Suprapubic skin (tissue), 4 donors: ENCODE measurements at regions not wholly inside any gene's neighbourhood (a gene's known extent, or its start where the extent isn't known, plus 50 kb on each side); places are given as distances from the start of the nearest gene placed in this dataset.

Experiments used
- DNase-seq, 2 donors: peaks; one replicate each; pipeline ENCODE4 v3.0.0-alpha.2; 2019; ENCODE audit warnings: low spot score in 2 of 2
- H3K27ac ChIP-seq: fragments of 200-600 bp; sonication (generic); one replicate; pipeline ENCODE4 v1.5.1; 2019
- H3K27me3 ChIP-seq: fragments of 200-600 bp; sonication (generic); one replicate; pipeline ENCODE4 v1.5.1; 2019
- H3K36me3 ChIP-seq: fragments of 200-600 bp; sonication (generic); one replicate; pipeline ENCODE4 v1.5.1; 2019
- H3K4me1 ChIP-seq: fragments of 200-600 bp; sonication (generic); one replicate; pipeline ENCODE4 v1.5.1; 2019
- H3K4me3 ChIP-seq: fragments of 200-600 bp; sonication (generic); one replicate; pipeline ENCODE4 v1.5.1; 2019; ENCODE audit warnings: mild to moderate bottlenecking
- H3K9me3 ChIP-seq: fragments of 200-600 bp; sonication (generic); one replicate; pipeline ENCODE4 v1.5.1; 2019
- EP300 ChIP-seq: sonication (generic); formaldehyde crosslinking; IDR thresholded peaks from one replicate; pipeline ENCODE4 v1.6.1; 2017; ENCODE audit warnings: antibody characterized with exemption
- POLR2A ChIP-seq, 2 donors: fragments of 450-650 bp; IDR thresholded peaks; one replicate each; pipeline ENCODE4 v1.6.1; 2017; ENCODE audit warnings: antibody characterized with exemption in 2 of 2, mild to moderate bottlenecking in 2 of 2, moderate library complexity in 2 of 2
- POLR2AphosphoS5 ChIP-seq, 3 donors: sonication (generic); formaldehyde crosslinking; IDR thresholded peaks; one replicate each; pipeline ENCODE4 v1.6.1; 2017; ENCODE audit warnings: antibody characterized with exemption in 3 of 3
- WGBS: methylation state at CpG from one replicate; pipeline ENCODE4 v1.1.5; 2018; 5-methylcytosine and 5-hydroxymethylcytosine counted together
- TF ChIP-seq, protein P1 (sequence below), 2 donors: fragments of 200-600 bp in 1 of 2; fragments of 450-650 bp in 1 of 2; sonication (generic) in 1 of 2; IDR thresholded peaks; one replicate each; pipeline ENCODE4 v1.5.1; 2016 to 2019; ENCODE audit warnings: antibody characterized with exemption in 2 of 2, mild to moderate bottlenecking in 1 of 2, moderate library complexity in 1 of 2

DNA sequence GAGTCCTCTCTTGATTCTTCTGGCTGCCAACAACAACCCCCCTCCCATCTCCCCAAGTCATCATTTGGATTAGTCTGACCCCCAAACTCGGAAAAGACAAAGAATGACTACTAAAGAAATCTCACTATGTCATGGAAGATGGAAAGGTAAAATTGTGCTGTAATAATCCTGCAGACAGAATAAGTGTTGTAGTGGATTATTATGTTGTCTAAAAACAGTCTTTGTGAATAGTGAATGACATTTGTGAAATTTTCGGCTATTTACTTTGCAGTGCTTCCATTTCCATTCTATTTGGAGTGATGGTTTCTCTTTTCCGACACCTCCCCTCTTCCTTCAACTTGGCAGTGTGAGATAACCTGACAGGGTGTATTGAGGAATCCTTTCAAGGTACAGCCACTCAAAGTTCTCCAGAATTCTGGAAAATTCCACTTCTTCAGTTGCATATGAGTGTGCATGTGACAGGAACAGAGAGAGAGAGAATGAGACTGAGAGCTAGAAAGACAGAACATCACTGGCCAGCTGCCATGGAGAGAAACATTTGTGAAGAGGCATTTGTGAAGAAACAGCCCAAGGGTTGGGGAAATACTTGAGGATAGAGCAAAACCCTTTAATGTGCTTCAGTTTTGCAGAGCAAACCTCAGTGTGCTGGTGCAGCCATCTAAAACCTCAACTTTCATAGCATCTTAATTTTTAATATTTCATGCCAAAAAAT, 141.9 kb upstream of the DLX2 start:
- TF ChIP-seq, protein P1, sequence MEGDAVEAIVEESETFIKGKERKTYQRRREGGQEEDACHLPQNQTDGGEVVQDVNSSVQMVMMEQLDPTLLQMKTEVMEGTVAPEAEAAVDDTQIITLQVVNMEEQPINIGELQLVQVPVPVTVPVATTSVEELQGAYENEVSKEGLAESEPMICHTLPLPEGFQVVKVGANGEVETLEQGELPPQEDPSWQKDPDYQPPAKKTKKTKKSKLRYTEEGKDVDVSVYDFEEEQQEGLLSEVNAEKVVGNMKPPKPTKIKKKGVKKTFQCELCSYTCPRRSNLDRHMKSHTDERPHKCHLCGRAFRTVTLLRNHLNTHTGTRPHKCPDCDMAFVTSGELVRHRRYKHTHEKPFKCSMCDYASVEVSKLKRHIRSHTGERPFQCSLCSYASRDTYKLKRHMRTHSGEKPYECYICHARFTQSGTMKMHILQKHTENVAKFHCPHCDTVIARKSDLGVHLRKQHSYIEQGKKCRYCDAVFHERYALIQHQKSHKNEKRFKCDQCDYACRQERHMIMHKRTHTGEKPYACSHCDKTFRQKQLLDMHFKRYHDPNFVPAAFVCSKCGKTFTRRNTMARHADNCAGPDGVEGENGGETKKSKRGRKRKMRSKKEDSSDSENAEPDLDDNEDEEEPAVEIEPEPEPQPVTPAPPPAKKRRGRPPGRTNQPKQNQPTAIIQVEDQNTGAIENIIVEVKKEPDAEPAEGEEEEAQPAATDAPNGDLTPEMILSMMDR (IDR thresholded peaks at IDR 0.05), result no peak
- TF ChIP-seq POLR2A (IDR thresholded peaks at IDR 0.05) (no peak), EP300 (no peak)
- Histone ChIP-seq H3K9me3 (no peaks in the 10 kb centered on the region), H3K27me3 (no peaks in the 10 kb centered on the region), H3K36me3 (no peaks in the 10 kb centered on the region), H3K27ac (no peak overlapping the region), H3K4me1 (peaks cover 4% of the 10 kb centered on the region), H3K4me3 (no peak overlapping the region)
- 78% methylated on average over 3 of the region's 3 CpGs for WGBS
- DNase-seq, result no peak

DNA sequence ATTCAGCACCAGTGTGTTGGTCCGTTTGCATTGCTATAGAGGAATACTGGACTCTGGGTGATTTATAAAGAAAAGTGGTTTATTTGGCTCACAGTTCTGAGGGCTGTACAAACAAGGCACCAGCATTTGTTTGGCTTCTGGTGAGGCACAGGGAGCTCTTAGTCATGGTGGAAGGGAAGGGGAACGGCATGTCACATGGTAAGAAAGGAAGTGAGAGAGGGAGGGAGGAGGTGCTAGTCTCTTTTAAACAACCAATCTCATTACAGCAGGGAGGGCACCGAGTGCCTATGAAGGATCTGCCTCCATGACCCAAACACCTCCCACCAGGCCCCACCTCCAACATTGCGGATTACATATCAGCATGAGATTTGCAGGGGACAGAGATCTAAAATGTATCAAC, 143.9 kb upstream of the DLX2 start:
- WGBS, result 70% methylated on average over 4 of the region's 4 CpGs
- no peak overlapping the region for H3K4me3 ChIP-seq
- no peak for TF ChIP-seq EP300
- TF ChIP-seq POLR2A (IDR thresholded peaks at IDR 0.05), result no peak
- no peak for TF ChIP-seq POLR2AphosphoS5 (IDR thresholded peaks at IDR 0.05)
- TF ChIP-seq, protein P1 (IDR thresholded peaks at IDR 0.05), result no peak
- no peaks in the 10 kb centered on the region for H3K27me3 ChIP-seq
- no peaks in the 10 kb centered on the region for H3K9me3 ChIP-seq
- H3K27ac ChIP-seq, result no peak overlapping the region
- no peaks in the 10 kb centered on the region for H3K4me1 ChIP-seq
- no peaks in the 10 kb centered on the region for H3K36me3 ChIP-seq
- DNase-seq, result no peak

DNA sequence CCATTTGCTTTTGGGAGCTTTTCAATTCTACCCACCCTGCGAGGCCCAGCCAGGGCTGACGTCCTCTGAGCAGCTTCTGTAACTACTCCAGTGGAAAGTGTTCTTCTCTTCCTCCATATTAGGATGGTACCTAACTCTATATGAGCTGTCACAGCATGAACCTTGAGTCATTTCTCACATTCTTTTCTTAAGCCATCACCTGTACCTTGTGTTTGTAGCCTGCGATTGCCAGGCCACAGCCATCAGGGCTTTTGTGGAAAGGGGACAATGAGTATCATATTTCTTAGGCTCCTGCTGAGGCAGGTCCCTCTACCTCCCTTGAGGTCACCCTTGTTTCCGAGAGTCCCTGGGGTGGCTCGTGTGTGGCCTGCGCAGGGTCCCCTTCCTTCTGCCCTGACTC, 144.5 kb upstream of the DLX2 start:
- Histone ChIP-seq H3K27ac (no peak overlapping the region), H3K36me3 (no peaks in the 10 kb centered on the region), H3K4me3 (no peak overlapping the region), H3K9me3 (no peaks in the 10 kb centered on the region), H3K27me3 (no peaks in the 10 kb centered on the region), H3K4me1 (no peaks in the 10 kb centered on the region)
- TF ChIP-seq, protein P1 (IDR thresholded peaks at IDR 0.05), result no peak
- TF ChIP-seq POLR2AphosphoS5 (IDR thresholded peaks at IDR 0.05), result no peak
- no peak for TF ChIP-seq POLR2A (IDR thresholded peaks at IDR 0.05)
- TF ChIP-seq EP300, result no peak
- WGBS, result 92% methylated on average over 6 of the region's 6 CpGs
- no peak for DNase-seq

DNA sequence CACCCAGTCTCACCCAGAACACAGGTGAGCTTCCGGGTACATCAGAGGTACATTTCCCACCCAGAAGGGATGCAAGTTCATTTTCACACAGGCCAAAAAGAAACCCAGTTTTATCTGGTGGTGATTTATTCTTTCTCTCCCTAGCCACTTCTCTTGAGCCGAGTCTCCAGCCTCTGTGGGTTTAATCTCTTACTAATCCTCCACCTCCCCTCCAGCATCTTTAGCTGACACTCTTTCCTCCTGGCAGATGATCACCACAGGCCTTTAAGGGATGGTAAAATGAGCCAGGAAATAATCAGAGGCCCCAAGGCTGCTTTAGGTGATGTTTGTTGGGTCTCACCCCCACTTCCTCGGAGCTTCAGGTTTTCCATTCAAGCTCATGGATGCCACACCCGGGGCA, 145.7 kb upstream of the DLX2 start:
- H3K9me3 ChIP-seq, result no peaks in the 10 kb centered on the region
- TF ChIP-seq POLR2AphosphoS5 (IDR thresholded peaks at IDR 0.05) (no peak), EP300 (no peak), POLR2A (IDR thresholded peaks at IDR 0.05) (no peak)
- TF ChIP-seq, protein P1 (IDR thresholded peaks at IDR 0.05), result no peak
- 50% methylated on average over 4 of the region's 4 CpGs for WGBS
- H3K36me3 ChIP-seq, result no peaks in the 10 kb centered on the region
- H3K27ac ChIP-seq, result no peak overlapping the region
- no peak overlapping the region for H3K4me3 ChIP-seq
- no peaks in the 10 kb centered on the region for H3K27me3 ChIP-seq
- DNase-seq, result no peak
- H3K4me1 ChIP-seq, result peaks cover 7% of the 10 kb centered on the region

DNA sequence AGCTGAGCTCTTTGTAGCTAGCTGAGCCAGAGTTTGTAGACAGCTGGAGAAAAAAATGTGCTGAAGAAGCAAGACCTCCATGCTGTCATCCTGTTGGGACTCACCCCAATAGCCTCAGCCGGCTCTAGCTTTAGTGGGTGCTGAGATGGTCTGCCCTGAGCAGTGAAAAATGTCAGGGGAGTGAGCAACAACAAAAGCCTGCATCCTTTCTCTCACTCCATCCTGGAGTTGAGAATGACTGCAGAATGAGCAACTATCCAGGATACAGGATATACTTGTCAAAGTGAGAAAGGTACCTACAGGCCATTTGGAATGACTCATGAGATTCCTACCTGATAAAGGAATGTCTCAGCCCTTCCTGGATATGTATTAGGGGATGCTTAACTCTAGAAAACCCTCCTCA, 146.1 kb upstream of the DLX2 start:
- H3K36me3 ChIP-seq, result no peaks in the 10 kb centered on the region
- 54% methylated on average over 1 of the region's 1 CpG for WGBS
- no peak for DNase-seq
- no peak overlapping the region for H3K4me3 ChIP-seq
- H3K9me3 ChIP-seq, result no peaks in the 10 kb centered on the region
- no peaks in the 10 kb centered on the region for H3K27me3 ChIP-seq
- peaks cover 10% of the 10 kb centered on the region for H3K4me1 ChIP-seq
- TF ChIP-seq, protein P1 (IDR thresholded peaks at IDR 0.05), result no peak
- TF ChIP-seq POLR2A (IDR thresholded peaks at IDR 0.05) (no peak), POLR2AphosphoS5 (IDR thresholded peaks at IDR 0.05) (no peak), EP300 (no peak)
- no peak overlapping the region for H3K27ac ChIP-seq
